K562 (cell line): ENCODE measurements at regions not wholly inside any gene's neighbourhood (a gene's known extent, or its start where the extent isn't known, plus 50 kb on each side); places are given as distances from the start of the nearest gene placed in this dataset.

Source experiments
- ATAC-seq: fragments of 200-7000 bp; cut with Tn5 transposase; 3 replicates; pipeline ENCODE4 v1.9.1; 2020; ENCODE audit warnings: moderate library complexity
- BruUV-seq: library from RNA; stranded (reverse); fragments of 400-500 nt; replicated peaks from 2 replicates; lab custom pipeline; 2021; lab: Mats Ljungman, UMichigan
- CTCF ChIA-PET: fragments of 300-600 bp; formaldehyde crosslinking; extraction: SDS; loops from one replicate; lab custom pipeline; 2021; ENCODE audit warnings: low intra/inter-chr PET ratio; lab: Yijun Ruan, JAX
- POLR2A ChIA-PET: fragments of 300-600, 350-650 bp; sonication (Branson Sonifier 250); formaldehyde crosslinking; extraction: SDS; loops from one replicate; lab custom pipeline; 2021; ENCODE audit warnings: antibody characterized with exemption, inconsistent platforms; lab: Yijun Ruan, JAX
- DNase-seq, 4 experiments: peaks; one replicate each; pipeline versions ENCODE4 v3.0.0 to v3.0.0-alpha.2; 2011 to 2018; ENCODE audit warnings: low spot score in 3 of 4, mixed read lengths in 3 of 4; ENCODE audit errors: extremely low read depth in 1 of 4
- FAIRE-seq: peaks from 2 replicates; lab custom pipeline; 2011; peaks lifted over from hg19 to GRCh38; lab: Jason Lieb, UNC
- H2AFZ ChIP-seq: 2 replicates; pipeline ENCODE4 v1.6.0; 2011; ENCODE audit warnings: low read depth, low read length, control low read depth, inconsistent platforms
- H3K27ac ChIP-seq: fragments of 200-600 bp; 3 replicates; pipeline ENCODE4 v1.8.0; 2011; ENCODE audit warnings: low read depth, mild to moderate bottlenecking, control low read depth, inconsistent platforms, low read length, moderate library complexity, mixed read lengths; ENCODE audit errors: extremely low read depth
- H3K27me3 ChIP-seq, 2 experiments: fragments of 300-600 bp in 1 of 2; 2 replicates in 1 of 2; 3 replicates in 1 of 2; pipeline versions ENCODE4 v1.6.0 to v1.8.0; 2011; ENCODE audit warnings: inconsistent platforms in 2 of 2, low read length in 2 of 2, mild to moderate bottlenecking in 1 of 2, mixed read lengths in 1 of 2, moderate library complexity in 1 of 2; ENCODE audit not compliant: control insufficient read depth in 2 of 2, insufficient read depth in 2 of 2
- H3K36me3 ChIP-seq: fragments of 300-600 bp; 3 replicates; pipeline ENCODE4 v1.8.0; 2011; ENCODE audit warnings: mild to moderate bottlenecking, low read length, inconsistent platforms; ENCODE audit not compliant: control insufficient read depth, insufficient read depth
- H3K4me1 ChIP-seq, 2 experiments: fragments of 200-600 bp in 1 of 2; replicated peaks in 1 of 2; 2 replicates in 1 of 2; 3 replicates in 1 of 2; pipeline versions ENCODE4 v1.5.1 to v1.8.0; 2011; ENCODE audit warnings: inconsistent platforms in 2 of 2, low read length in 2 of 2, mild to moderate bottlenecking in 1 of 2, mixed read lengths in 1 of 2, moderate library complexity in 1 of 2; ENCODE audit not compliant: control insufficient read depth in 2 of 2, insufficient read depth in 2 of 2
- H3K4me2 ChIP-seq: 2 replicates; pipeline ENCODE4 v1.6.1; 2011; ENCODE audit warnings: low read length, control low read depth, inconsistent platforms, mixed read lengths; ENCODE audit not compliant: insufficient read depth
- H3K4me3 ChIP-seq: fragments of 200-600 bp; sonication (generic), shearing (Covaris generic); 2 replicates; pipeline ENCODE4 v1.5.1; 2016; ENCODE audit warnings: control low read depth, inconsistent platforms
- H3K79me2 ChIP-seq: fragments of 200-600 bp; 3 replicates; pipeline ENCODE4 v1.8.0; 2011; ENCODE audit warnings: low read length, inconsistent platforms; ENCODE audit not compliant: control insufficient read depth, insufficient read depth
- H3K9ac ChIP-seq, 2 experiments: 2 replicates each; pipeline versions ENCODE4 v1.6.0 to v1.6.1; 2011; ENCODE audit warnings: low read depth in 2 of 2, low read length in 2 of 2, control low read depth in 1 of 2, inconsistent platforms in 1 of 2, mild to moderate bottlenecking in 1 of 2, mixed read lengths in 1 of 2; ENCODE audit not compliant: insufficient read depth in 1 of 2
- H3K9me1 ChIP-seq: one replicate; pipeline ENCODE4 v1.6.0; 2011; ENCODE audit warnings: inconsistent platforms, mild to moderate bottlenecking, low read length, moderate library complexity; ENCODE audit not compliant: control insufficient read depth, insufficient read depth
- H3K9me3 ChIP-seq: replicated peaks from 2 replicates; pipeline ENCODE4 v1.5.1; 2011; ENCODE audit warnings: low read depth, low read length, inconsistent platforms; ENCODE audit not compliant: control insufficient read depth, insufficient read depth
- H4K20me1 ChIP-seq: replicated peaks from 2 replicates; pipeline ENCODE4 v1.6.1; 2011; ENCODE audit warnings: low read length, inconsistent platforms, mixed read lengths; ENCODE audit not compliant: control insufficient read depth, insufficient read depth
- COPS2 ChIP-seq: fragments of 450-650 bp; conservative IDR thresholded peaks from 2 replicates; pipeline ENCODE4 v1.6.1; 2016; ENCODE audit warnings: mild to moderate bottlenecking, moderate library complexity
- ESRRA ChIP-seq: fragments of 450-650 bp; IDR thresholded peaks from 2 replicates; pipeline ENCODE4 v1.6.1; 2014; ENCODE audit warnings: low read depth, mild to moderate bottlenecking, moderate library complexity, borderline replicate concordance
- GABPB2 ChIP-seq: fragments of 250-450 bp; sonication (Bioruptor Pico); conservative IDR thresholded peaks from 2 replicates; pipeline ENCODE4 v1.5.1; 2021; ENCODE audit warnings: mild to moderate bottlenecking
- L3MBTL2 ChIP-seq: fragments of 450-650 bp; IDR thresholded peaks from 2 replicates; pipeline ENCODE4 v1.6.1; 2016; ENCODE audit warnings: mild to moderate bottlenecking, moderate library complexity
- MTF1 ChIP-seq: fragments of 250-450 bp; sonication (Bioruptor Pico); IDR thresholded peaks from 2 replicates; pipeline ENCODE4 v1.9.0; 2021; ENCODE audit warnings: moderate library complexity, mild to moderate bottlenecking, inconsistent platforms, borderline replicate concordance
- NELFE ChIP-seq: IDR thresholded peaks from 2 replicates; pipeline ENCODE4 v1.6.1; 2011; ENCODE audit warnings: mild to moderate bottlenecking; ENCODE audit not compliant: insufficient read depth, insufficient read length
- NR4A1 ChIP-seq, 2 experiments: fragments of 250-450 bp in 1 of 2; fragments of 450-650 bp in 1 of 2; sonication (Bioruptor Pico) in 1 of 2; IDR thresholded peaks; 2 replicates each; pipeline versions ENCODE4 v1.4.0 to v1.6.1; 2016 to 2020; ENCODE audit warnings: mild to moderate bottlenecking in 2 of 2, missing compliant biosample characterization in 1 of 2, missing genetic modification characterization in 1 of 2, moderate library complexity in 1 of 2
- PRPF4 ChIP-seq: fragments of 200-400 bp; formaldehyde crosslinking; IDR thresholded peaks from one replicate; pipeline ENCODE4 v1.6.1; 2017; ENCODE audit warnings: low read length, low read depth, mild to moderate bottlenecking; ENCODE audit not compliant: insufficient read depth, poor library complexity, severe bottlenecking
- TARDBP ChIP-seq: fragments of 450-650 bp; IDR thresholded peaks from 2 replicates; pipeline ENCODE4 v1.6.1; 2016
- ZBTB11 ChIP-seq, 3 experiments: fragments of 200-800 bp in 1 of 3; fragments of 250-450 bp in 1 of 3; fragments of 450-650 bp in 1 of 3; sonication (Bioruptor Pico) in 1 of 3; sonication (Bioruptor generic) in 1 of 3; formaldehyde crosslinking in 1 of 3; IDR thresholded peaks; 2 replicates each; pipeline versions ENCODE4 v1.6.1 to v1.8.0; 2016 to 2022; ENCODE audit warnings: mild to moderate bottlenecking in 2 of 3, missing genetic modification characterization in 2 of 3, missing compliant biosample characterization in 1 of 3, moderate library complexity in 1 of 3
- ZBTB8A ChIP-seq: fragments of 450-650 bp; IDR thresholded peaks from 2 replicates; pipeline ENCODE4 v1.6.1; 2018; ENCODE audit warnings: mild to moderate bottlenecking, moderate library complexity; ENCODE audit not compliant: partially characterized antibody
- ZNF224 ChIP-seq: sonication (generic); formaldehyde crosslinking; IDR thresholded peaks from 2 replicates; pipeline ENCODE4 v1.8.0; 2022; ENCODE audit warnings: mild to moderate bottlenecking, missing genetic modification reagents
- ZNF280A ChIP-seq: fragments of 450-650 bp; IDR thresholded peaks from 2 replicates; pipeline ENCODE4 v1.6.1; 2018; ENCODE audit warnings: mild to moderate bottlenecking, low read depth; ENCODE audit not compliant: partially characterized antibody
- in situ Hi-C: fragments of 300-500 bp; cut with MboI; formaldehyde crosslinking; loops from 4 replicates; pipeline ENCODE4 v1.15.0; 2018; ENCODE audit warnings: inconsistent platforms, mixed read lengths
- intact Hi-C: fragments of 100-400 bp; cut with micrococcal nuclease; formaldehyde crosslinking; loops from 2 replicates; pipeline ENCODE4 v1.14.2; 2022
- TF ChIP-seq, protein P1 (sequence below): fragments of 450-650 bp; IDR thresholded peaks from 2 replicates; pipeline ENCODE4 v1.6.1; 2016; ENCODE audit warnings: borderline replicate concordance
- TF ChIP-seq, protein P2 (sequence below): IDR thresholded peaks from 3 replicates; pipeline ENCODE4 v1.6.1; 2011; ENCODE audit warnings: borderline replicate concordance, mild to moderate bottlenecking; ENCODE audit not compliant: insufficient read length, insufficient read depth

- no TSS peak for BruUV-seq
- ATAC-seq (no peak), FAIRE-seq (no peak), DNase-seq (no peak)
- POLR2A ChIA-PET: no interaction called here
- H3K4me3 ChIP-seq: no peak overlapping the region
- H3K4me1 ChIP-seq: no peaks in the 10 kb centered on the region
- H3K79me2 ChIP-seq: no peaks in the 10 kb centered on the region
- no peaks in the 10 kb centered on the region for H3K27me3 ChIP-seq
- no peak overlapping the region for H2AFZ ChIP-seq
- intact Hi-C loops: no loop called here
- peaks cover 2% of the 10 kb centered on the region; the same call in 1 of the 2 replicates for H3K9me3 ChIP-seq
- in situ Hi-C loops: no loop called here
- H3K36me3 ChIP-seq: no peaks in the 10 kb centered on the region
- CTCF ChIA-PET: no interaction called here
- H3K27ac ChIP-seq: no peak overlapping the region
- no peaks in the 10 kb centered on the region for H3K9me1 ChIP-seq
- H3K4me2 ChIP-seq: no peak overlapping the region
- no peaks in the 10 kb centered on the region for H4K20me1 ChIP-seq
- H3K9ac ChIP-seq: no peak overlapping the region
- TF ChIP-seq L3MBTL2: no peak
- no peak for TF ChIP-seq TARDBP
- TF ChIP-seq, protein P1, sequence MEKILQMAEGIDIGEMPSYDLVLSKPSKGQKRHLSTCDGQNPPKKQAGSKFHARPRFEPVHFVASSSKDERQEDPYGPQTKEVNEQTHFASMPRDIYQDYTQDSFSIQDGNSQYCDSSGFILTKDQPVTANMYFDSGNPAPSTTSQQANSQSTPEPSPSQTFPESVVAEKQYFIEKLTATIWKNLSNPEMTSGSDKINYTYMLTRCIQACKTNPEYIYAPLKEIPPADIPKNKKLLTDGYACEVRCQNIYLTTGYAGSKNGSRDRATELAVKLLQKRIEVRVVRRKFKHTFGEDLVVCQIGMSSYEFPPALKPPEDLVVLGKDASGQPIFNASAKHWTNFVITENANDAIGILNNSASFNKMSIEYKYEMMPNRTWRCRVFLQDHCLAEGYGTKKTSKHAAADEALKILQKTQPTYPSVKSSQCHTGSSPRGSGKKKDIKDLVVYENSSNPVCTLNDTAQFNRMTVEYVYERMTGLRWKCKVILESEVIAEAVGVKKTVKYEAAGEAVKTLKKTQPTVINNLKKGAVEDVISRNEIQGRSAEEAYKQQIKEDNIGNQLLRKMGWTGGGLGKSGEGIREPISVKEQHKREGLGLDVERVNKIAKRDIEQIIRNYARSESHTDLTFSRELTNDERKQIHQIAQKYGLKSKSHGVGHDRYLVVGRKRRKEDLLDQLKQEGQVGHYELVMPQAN: no peak
- TF ChIP-seq COPS2: no peak
- TF ChIP-seq PRPF4: no peak
- TF ChIP-seq MTF1 (CRISPR knock-in tag): no peak
- no peak for TF ChIP-seq NR4A1 (CRISPR knock-in tag; IDR thresholded peaks at IDR 0.05)
- TF ChIP-seq NR4A1 (tag; IDR thresholded peaks at IDR 0.05): no peak
- no peak for TF ChIP-seq NELFE
- TF ChIP-seq ZNF280A: no peak
- TF ChIP-seq, protein P2, sequence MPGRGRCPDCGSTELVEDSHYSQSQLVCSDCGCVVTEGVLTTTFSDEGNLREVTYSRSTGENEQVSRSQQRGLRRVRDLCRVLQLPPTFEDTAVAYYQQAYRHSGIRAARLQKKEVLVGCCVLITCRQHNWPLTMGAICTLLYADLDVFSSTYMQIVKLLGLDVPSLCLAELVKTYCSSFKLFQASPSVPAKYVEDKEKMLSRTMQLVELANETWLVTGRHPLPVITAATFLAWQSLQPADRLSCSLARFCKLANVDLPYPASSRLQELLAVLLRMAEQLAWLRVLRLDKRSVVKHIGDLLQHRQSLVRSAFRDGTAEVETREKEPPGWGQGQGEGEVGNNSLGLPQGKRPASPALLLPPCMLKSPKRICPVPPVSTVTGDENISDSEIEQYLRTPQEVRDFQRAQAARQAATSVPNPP: no peak
- TF ChIP-seq ESRRA: no peak
- TF ChIP-seq ZBTB11 (CRISPR knock-in tag; IDR thresholded peaks at IDR 0.05): no peak
- TF ChIP-seq ZNF224 (CRISPR knock-in tag): no peak
- TF ChIP-seq ZBTB8A: no peak
- TF ChIP-seq GABPB2 (CRISPR knock-in tag): no peak
Measured at GRCh38 chr11:127873478-127873877, 713.9 kb downstream of the ETS1 start.
